ENCODE measurements at regions not wholly inside any gene's neighbourhood (a gene's known extent, or its start where the extent isn't known, plus 50 kb on each side); places are given as distances from the start of the nearest gene placed in this dataset.
"Not testable (repeated sequence)": the region's sequence is repeated elsewhere in the genome, so short reads cannot be mapped to it uniquely, and the experiment has no call there.

- DNase-seq = not testable (repeated sequence)
These were observed 70.1 kb upstream of the TOP3B start for GRCh38 chr22:22052548-22053139.

GRCh38 chr22:22051032-22051431 lies 68.4 kb upstream of the TOP3B start:
- DNase-seq = not testable (repeated sequence)

DNA sequence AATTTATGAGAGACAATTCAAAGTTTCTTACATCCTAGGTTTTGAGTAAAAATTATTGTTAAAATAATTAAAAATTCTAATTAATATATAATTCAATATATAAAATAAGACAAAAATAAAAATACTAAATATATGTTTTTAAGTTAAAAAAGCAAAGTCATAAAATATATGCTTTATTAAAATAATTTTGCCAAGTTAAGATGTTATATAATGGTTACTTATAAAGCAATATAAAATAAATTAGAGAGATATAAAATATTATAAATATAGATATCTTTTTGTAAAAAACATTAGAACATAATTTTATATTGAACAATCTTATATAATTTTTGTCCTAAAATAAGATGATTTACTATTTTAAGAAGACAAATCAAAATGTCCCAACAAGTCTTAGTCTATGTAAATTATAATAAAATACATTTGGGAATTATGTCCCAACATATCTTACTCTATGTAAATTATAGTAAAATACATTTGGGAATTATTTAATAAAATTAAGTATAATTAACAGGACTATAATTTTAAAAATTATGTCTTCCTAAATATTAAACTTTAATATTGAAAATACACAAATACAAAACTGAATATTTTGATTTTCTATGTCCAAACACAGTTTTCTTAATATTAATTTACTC lies 67.7 kb upstream of the TOP3B start:
- DNase-seq = no peak

GRCh38 chr22:22049684-22050083 lies 67.1 kb upstream of the TOP3B start:
- DNase-seq = no peak

DNA sequence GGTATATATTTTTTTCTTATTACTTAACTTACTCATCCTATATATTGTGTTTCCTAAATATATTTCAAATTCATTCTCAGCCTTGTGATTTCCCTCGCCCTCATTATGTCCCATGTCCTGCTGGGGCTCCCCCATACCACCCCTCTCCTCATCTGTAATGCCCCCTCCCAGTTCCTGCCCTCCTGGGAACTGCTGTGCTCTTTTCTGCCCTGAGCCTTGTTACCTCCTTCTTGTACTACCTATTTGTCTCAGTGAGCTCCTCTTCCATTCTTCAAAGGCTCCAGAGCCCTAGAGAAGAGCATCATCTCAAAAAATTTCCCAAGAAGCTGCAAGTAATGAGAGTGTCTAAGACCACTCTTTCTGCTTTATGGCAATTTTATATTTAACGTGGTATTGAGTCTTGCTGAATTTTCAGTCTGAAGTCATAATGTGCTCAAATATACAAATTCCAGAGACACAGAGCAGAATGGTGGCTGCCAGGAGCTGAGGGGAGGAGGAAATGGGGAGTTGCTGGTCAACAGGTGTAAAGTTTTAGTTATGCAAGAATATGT lies 66.5 kb upstream of the TOP3B start:
- no peak for DNase-seq

DNA sequence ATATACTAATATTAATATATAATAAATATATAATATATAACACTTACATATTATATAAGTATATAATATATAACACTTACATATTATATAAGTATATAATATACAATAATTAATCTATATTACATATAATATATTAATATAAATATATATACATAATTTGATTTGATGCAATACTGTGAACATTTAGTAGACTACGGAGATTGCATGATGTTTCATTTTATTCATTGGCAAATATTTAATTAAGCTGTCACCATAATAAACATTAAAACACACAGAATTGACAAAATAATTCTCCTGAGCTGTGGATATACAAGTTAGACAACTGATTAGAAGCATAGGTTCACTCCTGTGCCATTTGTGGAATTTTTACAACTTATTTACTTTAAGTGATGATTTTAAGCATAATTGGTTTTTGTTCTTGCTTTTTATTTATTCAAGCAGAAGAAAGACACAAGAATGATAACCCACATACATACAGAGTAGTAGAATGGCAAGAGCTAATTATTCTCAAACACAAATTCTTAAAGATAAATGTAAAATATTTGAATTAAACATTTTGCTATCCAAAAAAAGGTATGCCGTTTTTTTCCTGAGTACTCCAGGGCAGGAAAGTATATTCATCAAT lies 65.8 kb upstream of the TOP3B start:
- no peak for DNase-seq

DNA sequence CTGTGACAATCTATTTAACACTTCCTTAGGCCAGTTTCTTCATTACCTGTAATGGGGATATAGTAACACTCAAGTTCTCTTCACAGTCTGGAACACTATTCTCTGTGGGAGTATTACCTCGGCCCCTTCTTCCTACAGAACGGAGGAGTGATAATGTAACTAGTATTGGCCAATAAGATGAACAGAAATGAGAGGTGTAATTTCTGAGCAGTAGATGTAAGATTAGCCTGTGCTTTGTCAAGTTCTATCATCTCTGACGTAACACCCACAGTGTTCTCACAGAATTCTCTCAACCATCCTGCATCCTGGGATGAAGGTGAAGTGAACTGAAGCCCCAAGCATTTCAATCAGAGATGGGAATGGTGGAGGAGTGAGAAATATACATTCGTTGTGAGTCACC lies 65.2 kb upstream of the TOP3B start:
- DNase-seq = no peak

DNA sequence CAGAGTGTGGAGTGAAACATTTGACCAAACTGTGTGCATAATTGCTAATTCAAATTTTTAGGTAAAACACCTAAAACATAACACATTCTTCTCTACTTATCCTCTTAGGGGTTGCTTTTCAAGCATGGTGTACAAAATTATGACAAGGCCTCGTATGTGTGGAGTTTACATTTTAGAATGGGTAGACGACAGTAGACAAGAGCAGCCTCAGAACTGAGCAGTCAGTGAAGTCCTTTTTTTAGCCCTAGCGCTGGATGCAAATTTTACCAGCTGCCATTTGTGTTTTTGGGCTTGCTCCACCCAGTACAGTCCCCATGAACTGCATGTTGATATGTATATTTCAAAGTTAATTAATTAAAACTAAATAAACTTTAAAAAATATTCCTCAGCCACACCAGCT lies 64.7 kb upstream of the TOP3B start:
- DNase-seq = no peak

DNA sequence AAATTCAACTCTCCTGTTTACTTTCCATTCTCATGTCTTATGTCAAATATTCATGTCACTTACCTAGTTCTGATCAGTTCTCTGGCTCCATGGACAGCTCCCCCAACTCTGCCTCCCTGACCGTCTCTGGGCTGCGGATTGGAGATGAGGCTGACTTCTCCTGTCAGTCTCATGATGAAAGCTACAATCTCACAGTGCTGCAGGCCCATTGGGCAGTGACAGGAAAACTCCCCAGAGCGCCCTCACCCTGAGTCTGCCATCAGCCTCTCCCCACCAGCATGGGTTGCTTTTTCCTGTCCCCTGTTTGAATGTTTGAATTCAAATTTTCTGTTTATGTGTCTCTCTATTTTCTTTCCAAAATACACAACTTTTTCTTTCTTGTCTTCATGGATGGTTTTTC lies 63.8 kb upstream of the TOP3B start:
- no peak for DNase-seq

DNA sequence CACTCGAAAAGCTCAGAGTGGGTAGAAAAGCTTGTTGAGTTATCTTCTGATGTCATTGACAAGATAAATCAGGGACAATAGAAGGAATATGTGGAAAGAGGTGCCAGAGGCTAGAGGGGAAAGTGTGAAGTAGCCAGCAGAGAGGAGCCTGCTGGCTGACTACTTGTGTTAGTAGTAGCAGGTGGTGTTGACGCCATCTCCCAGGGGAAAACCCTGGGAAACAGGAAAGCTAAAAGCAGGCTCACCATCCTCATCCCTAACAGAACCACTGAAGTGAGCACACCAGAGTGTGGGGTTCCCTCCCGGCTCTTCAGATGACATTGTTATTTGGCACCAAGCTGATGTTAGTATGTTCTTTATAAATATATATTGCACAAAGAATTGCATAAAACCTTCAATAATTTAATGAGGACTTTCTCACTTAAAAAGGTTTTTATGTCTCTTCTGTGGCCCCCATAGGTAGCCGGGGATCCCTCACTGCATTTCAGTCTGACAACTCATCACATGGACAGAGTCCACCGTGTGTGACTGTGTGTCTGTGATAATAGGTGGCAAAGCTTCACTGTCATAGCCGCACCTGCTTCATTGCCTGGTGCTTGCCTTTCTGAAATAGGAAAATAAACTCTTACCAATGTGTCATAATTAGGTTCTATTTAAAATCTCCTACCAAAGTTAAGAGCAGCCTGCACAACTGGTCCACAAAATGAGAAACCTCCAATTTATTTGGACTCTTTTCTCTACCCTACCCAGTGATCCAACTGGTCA lies 63.2 kb upstream of the TOP3B start:
- peak; percentile 53 for DNase-seq

DNA sequence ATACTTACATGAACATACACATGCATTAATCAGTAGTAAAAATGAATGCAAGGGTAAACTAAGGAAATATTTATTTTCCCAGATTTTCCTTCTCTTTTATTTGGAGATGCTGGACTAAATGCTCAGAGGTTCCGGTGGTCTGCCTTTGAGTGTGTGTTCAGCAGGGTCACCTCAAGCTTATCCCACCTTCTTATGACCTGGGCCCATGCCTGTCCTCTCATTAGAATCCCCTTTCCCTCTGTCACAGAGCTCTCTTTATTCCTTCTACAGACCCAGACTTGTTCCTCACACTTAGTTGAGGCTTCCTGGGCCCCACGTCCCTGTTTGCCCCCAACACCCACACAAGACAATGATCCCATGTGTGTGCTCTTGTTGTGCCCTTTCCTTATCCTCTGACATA lies 61.6 kb upstream of the TOP3B start:
- no peak for DNase-seq

DNA sequence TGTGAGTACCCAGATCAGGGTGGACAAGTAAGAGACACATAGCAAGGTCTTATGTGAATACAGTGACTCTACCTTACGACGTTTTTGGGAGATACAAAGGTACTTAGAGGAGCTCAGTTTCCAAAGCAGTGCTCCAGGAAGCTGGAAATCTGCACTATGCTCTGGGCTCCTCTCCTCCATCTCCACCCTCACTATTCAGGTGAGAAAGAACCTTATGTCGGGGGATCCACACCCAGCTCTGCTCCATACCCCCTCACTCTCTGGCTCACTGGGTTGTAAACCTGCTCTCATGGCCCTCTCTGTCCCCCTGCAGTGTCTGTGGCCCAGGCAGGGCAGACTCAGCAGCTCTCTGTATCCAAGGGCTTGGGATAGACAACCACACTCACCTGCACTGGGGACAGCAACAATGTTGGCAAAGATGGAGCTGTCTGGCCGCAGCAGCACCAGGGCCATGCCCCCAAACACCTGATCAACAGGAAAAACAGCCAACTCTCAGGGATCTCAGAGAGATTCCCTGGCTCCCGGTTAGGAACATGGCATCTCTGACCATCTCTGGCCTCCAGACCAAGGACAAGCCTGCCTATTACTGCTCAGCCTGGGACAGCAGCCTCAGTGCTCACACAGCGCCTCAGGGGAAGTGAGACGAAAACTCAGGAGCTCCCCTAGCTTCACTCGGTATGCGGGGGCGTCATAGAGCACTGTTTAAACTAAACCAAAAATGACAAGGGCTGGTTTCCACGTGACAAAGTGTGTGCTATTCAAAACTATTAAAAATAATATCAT lies 60.9 kb upstream of the TOP3B start:
- no peak for DNase-seq

GRCh38 chr22:22042599-22043295 lies 60.2 kb upstream of the TOP3B start:
- DNase-seq = no peak

- no peak for DNase-seq
These were observed 59.4 kb upstream of the TOP3B start for GRCh38 chr22:22042009-22042408.

- DNase-seq = no peak
These were observed 58.3 kb upstream of the TOP3B start for GRCh38 chr22:22040908-22041307.

- no peak for DNase-seq
These were observed 57.9 kb upstream of the TOP3B start for GRCh38 chr22:22040472-22040871.

- DNase-seq = no peak
These were observed 56.9 kb upstream of the TOP3B start for GRCh38 chr22:22039286-22040074.

GRCh38 chr22:22038178-22038880 lies 55.7 kb upstream of the TOP3B start:
- no peak for DNase-seq

- DNase-seq = no peak
These were observed 55.2 kb upstream of the TOP3B start for GRCh38 chr22:22037740-22038139.

DNA sequence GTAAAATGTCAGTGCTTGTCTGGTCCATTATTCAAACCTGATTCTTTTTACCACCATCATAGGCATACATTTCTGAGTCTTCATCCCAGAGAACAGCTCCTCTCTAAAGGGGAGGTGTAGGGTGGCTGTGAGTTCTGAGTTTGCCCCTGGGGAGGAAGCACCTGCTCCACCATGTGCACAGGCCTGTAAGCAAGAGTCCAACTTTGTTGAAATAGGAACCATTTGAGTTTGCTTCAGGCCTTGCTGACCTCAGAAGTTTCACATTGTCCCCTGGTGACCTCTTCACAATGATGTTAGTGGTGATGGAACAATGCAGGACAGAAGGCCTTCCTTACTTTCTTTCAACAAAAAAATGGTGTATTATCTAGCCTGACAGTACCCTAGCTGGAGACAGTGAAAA lies 54.6 kb upstream of the TOP3B start:
- no peak for DNase-seq

GRCh38 chr22:22036588-22036987 lies 54.0 kb upstream of the TOP3B start:
- no peak for DNase-seq
